ENCODE measurements at regions not wholly inside any gene's neighbourhood (a gene's known extent, or its start where the extent isn't known, plus 50 kb on each side); places are given as distances from the start of the nearest gene placed in this dataset.

DNA sequence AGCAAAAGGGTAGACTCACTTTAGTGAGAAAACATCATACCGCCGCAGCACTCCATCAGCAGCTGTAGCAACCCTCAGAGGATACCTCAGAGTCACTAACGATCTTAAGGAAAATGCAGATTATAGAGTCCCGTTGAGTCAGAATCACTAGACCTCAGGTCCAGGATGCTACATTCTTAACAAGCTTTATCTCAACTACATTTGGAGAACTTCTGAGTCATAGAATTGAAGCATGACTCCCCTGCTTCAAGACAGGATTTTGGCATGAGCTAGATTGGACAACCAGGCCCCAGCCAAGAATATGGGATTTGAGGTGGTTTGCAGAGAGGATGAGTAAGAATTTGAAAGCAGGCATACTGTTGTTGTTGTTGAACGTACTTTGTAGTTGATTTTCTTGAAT lies 118.9 kb upstream of the UBL3 start:
- no peak for TF ChIP-seq ZNF10 (tag by site-specific recombination; IDR thresholded peaks at IDR 0.05)
- TF ChIP-seq, protein P1, sequence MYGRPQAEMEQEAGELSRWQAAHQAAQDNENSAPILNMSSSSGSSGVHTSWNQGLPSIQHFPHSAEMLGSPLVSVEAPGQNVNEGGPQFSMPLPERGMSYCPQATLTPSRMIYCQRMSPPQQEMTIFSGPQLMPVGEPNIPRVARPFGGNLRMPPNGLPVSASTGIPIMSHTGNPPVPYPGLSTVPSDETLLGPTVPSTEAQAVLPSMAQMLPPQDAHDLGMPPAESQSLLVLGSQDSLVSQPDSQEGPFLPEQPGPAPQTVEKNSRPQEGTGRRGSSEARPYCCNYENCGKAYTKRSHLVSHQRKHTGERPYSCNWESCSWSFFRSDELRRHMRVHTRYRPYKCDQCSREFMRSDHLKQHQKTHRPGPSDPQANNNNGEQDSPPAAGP (tag by site-specific recombination; IDR thresholded peaks at IDR 0.05), result no peak
- TF ChIP-seq GLIS1 (tag by site-specific recombination; IDR thresholded peaks at IDR 0.05), result no peak
- TF ChIP-seq, protein P2, sequence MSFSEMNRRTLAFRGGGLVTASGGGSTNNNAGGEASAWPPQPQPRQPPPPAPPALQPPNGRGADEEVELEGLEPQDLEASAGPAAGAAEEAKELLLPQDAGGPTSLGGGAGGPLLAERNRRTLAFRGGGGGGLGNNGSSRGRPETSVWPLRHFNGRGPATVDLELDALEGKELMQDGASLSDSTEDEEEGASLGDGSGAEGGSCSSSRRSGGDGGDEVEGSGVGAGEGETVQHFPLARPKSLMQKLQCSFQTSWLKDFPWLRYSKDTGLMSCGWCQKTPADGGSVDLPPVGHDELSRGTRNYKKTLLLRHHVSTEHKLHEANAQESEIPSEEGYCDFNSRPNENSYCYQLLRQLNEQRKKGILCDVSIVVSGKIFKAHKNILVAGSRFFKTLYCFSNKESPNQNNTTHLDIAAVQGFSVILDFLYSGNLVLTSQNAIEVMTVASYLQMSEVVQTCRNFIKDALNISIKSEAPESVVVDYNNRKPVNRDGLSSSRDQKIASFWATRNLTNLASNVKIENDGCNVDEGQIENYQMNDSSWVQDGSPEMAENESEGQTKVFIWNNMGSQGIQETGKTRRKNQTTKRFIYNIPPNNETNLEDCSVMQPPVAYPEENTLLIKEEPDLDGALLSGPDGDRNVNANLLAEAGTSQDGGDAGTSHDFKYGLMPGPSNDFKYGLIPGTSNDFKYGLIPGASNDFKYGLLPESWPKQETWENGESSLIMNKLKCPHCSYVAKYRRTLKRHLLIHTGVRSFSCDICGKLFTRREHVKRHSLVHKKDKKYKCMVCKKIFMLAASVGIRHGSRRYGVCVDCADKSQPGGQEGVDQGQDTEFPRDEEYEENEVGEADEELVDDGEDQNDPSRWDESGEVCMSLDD (tag by site-specific recombination; IDR thresholded peaks at IDR 0.05), result no peak
- no peak for TF ChIP-seq ZNF792 (tag by site-specific recombination; IDR thresholded peaks at IDR 0.05)
- TF ChIP-seq ZNF146 (tag by site-specific recombination; IDR thresholded peaks at IDR 0.05), result no peak
- no peak for TF ChIP-seq ZNF174 (tag by site-specific recombination; IDR thresholded peaks at IDR 0.05)
- no peak for TF ChIP-seq ZNF169 (tag by site-specific recombination; IDR thresholded peaks at IDR 0.05)
- TF ChIP-seq, protein P3, sequence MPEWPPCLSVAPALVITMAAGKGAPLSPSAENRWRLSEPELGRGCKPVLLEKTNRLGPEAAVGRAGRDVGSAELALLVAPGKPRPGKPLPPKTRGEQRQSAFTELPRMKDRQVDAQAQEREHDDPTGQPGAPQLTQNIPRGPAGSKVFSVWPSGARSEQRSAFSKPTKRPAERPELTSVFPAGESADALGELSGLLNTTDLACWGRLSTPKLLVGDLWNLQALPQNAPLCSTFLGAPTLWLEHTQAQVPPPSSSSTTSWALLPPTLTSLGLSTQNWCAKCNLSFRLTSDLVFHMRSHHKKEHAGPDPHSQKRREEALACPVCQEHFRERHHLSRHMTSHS (tag by site-specific recombination; IDR thresholded peaks at IDR 0.05), result no peak
- TF ChIP-seq, protein P4, sequence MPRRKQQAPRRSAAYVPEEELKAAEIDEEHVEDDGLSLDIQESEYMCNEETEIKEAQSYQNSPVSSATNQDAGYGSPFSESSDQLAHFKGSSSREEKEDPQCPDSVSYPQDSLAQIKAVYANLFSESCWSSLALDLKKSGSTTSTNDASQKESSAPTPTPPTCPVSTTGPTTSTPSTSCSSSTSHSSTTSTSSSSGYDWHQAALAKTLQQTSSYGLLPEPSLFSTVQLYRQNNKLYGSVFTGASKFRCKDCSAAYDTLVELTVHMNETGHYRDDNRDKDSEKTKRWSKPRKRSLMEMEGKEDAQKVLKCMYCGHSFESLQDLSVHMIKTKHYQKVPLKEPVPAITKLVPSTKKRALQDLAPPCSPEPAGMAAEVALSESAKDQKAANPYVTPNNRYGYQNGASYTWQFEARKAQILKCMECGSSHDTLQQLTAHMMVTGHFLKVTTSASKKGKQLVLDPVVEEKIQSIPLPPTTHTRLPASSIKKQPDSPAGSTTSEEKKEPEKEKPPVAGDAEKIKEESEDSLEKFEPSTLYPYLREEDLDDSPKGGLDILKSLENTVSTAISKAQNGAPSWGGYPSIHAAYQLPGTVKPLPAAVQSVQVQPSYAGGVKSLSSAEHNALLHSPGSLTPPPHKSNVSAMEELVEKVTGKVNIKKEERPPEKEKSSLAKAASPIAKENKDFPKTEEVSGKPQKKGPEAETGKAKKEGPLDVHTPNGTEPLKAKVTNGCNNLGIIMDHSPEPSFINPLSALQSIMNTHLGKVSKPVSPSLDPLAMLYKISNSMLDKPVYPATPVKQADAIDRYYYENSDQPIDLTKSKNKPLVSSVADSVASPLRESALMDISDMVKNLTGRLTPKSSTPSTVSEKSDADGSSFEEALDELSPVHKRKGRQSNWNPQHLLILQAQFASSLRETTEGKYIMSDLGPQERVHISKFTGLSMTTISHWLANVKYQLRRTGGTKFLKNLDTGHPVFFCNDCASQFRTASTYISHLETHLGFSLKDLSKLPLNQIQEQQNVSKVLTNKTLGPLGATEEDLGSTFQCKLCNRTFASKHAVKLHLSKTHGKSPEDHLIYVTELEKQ (tag by site-specific recombination; IDR thresholded peaks at IDR 0.05; ENCODE audit: borderline replicate concordance), result no peak
- no peak for TF ChIP-seq ZNF2 (tag by site-specific recombination; IDR thresholded peaks at IDR 0.05)
- TF ChIP-seq, protein P5, sequence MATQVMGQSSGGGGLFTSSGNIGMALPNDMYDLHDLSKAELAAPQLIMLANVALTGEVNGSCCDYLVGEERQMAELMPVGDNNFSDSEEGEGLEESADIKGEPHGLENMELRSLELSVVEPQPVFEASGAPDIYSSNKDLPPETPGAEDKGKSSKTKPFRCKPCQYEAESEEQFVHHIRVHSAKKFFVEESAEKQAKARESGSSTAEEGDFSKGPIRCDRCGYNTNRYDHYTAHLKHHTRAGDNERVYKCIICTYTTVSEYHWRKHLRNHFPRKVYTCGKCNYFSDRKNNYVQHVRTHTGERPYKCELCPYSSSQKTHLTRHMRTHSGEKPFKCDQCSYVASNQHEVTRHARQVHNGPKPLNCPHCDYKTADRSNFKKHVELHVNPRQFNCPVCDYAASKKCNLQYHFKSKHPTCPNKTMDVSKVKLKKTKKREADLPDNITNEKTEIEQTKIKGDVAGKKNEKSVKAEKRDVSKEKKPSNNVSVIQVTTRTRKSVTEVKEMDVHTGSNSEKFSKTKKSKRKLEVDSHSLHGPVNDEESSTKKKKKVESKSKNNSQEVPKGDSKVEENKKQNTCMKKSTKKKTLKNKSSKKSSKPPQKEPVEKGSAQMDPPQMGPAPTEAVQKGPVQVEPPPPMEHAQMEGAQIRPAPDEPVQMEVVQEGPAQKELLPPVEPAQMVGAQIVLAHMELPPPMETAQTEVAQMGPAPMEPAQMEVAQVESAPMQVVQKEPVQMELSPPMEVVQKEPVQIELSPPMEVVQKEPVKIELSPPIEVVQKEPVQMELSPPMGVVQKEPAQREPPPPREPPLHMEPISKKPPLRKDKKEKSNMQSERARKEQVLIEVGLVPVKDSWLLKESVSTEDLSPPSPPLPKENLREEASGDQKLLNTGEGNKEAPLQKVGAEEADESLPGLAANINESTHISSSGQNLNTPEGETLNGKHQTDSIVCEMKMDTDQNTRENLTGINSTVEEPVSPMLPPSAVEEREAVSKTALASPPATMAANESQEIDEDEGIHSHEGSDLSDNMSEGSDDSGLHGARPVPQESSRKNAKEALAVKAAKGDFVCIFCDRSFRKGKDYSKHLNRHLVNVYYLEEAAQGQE (tag by site-specific recombination; IDR thresholded peaks at IDR 0.05), result no peak
- TF ChIP-seq, protein P6, sequence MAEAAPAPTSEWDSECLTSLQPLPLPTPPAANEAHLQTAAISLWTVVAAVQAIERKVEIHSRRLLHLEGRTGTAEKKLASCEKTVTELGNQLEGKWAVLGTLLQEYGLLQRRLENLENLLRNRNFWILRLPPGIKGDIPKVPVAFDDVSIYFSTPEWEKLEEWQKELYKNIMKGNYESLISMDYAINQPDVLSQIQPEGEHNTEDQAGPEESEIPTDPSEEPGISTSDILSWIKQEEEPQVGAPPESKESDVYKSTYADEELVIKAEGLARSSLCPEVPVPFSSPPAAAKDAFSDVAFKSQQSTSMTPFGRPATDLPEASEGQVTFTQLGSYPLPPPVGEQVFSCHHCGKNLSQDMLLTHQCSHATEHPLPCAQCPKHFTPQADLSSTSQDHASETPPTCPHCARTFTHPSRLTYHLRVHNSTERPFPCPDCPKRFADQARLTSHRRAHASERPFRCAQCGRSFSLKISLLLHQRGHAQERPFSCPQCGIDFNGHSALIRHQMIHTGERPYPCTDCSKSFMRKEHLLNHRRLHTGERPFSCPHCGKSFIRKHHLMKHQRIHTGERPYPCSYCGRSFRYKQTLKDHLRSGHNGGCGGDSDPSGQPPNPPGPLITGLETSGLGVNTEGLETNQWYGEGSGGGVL (tag by site-specific recombination; IDR thresholded peaks at IDR 0.05), result no peak
- no peak for TF ChIP-seq YY1 (tag by site-specific recombination; IDR thresholded peaks at IDR 0.05)
- no peak for TF ChIP-seq ZBTB17 (tag by site-specific recombination; IDR thresholded peaks at IDR 0.05)
- no peak for TF ChIP-seq ZNF558 (tag by site-specific recombination; IDR thresholded peaks at IDR 0.05)
- TF ChIP-seq ZNF114 (tag by site-specific recombination; IDR thresholded peaks at IDR 0.05), result no peak
- TF ChIP-seq ZSCAN30 (tag by site-specific recombination; IDR thresholded peaks at IDR 0.05), result no peak
- ChIA-PET POLR2A (no interaction called here), CTCF (no interaction called here)
- Histone ChIP-seq H3K9me3 (ENCODE audit: control insufficient read depth, insufficient read depth, low read depth, low read length) (no peaks in the 10 kb centered on the region), H3K4me1 (ENCODE audit: control insufficient read depth, insufficient read depth, low read length) (no peaks in the 10 kb centered on the region), H3K27ac (ENCODE audit: extremely low read depth, low read depth, low read length) (no peak overlapping the region), H3K36me3 (ENCODE audit: control insufficient read depth in 2 of 2, insufficient read depth in 1 of 2, low read length in 2 of 2) (no peaks in the 10 kb centered on the region), H3K4me3 (ENCODE audit: low read depth, low read length) (no peak overlapping the region)
